ENCODE measurements at regions not wholly inside any gene's neighbourhood (a gene's known extent, or its start where the extent isn't known, plus 50 kb on each side); places are given as distances from the start of the nearest gene placed in this dataset.

- DNase-seq (ENCODE audit: low spot score), result no peak
- Histone ChIP-seq H3K4me3 (no peak overlapping the region), H3K36me3 (replicated peaks; ENCODE audit: insufficient read depth, low read depth) (no peaks in the 10 kb centered on the region), H4K20me1 (ENCODE audit: insufficient read depth, poor library complexity, severe bottlenecking) (no peaks in the 10 kb centered on the region), H2AFZ (no peak overlapping the region), H3K79me2 (no peaks in the 10 kb centered on the region), H3K4me1 (ENCODE audit: insufficient read depth) (no peaks in the 10 kb centered on the region), H3K9me2 (replicated peaks; ENCODE audit: insufficient read depth) (no peaks in the 10 kb centered on the region), H3K27ac (no peak overlapping the region), H3K27me3 (no peaks in the 10 kb centered on the region), H3K9me3 (ENCODE audit: low read depth) (no peaks in the 10 kb centered on the region), H3K4me2 (no peak overlapping the region)
- TF ChIP-seq EZH2phosphoT487 (IDR thresholded peaks at IDR 0.05; ENCODE audit: low read depth, severe bottlenecking, unreplicated experiment) (no peak), CTCF (IDR thresholded peaks at IDR 0.05; ENCODE audit: poor library complexity) (no peak), EZH2 (IDR thresholded peaks at IDR 0.05; ENCODE audit: borderline replicate concordance) (no peak)
- WGBS (ENCODE audit: low lambda C conversion rate, missing lambda C conversion rate), result 87% methylated on average over 1 of the region's 1 CpG
Observed at GRCh38 chr2:81299841-81300240, 995.3 kb upstream of the LRRTM1 start.

GRCh38 chr2:81290846-81291245 is 986.3 kb upstream of the LRRTM1 start:
- DNase-seq (ENCODE audit: low spot score), result no peak
- WGBS (ENCODE audit: low lambda C conversion rate, missing lambda C conversion rate), result 88% methylated on average over 3 of the region's 3 CpGs
- no peaks in the 10 kb centered on the region for H3K36me3 ChIP-seq (replicated peaks; ENCODE audit: insufficient read depth, low read depth)

GRCh38 chr2:81283081-81283480 is 978.5 kb upstream of the LRRTM1 start:
- Histone ChIP-seq H4K20me1 (ENCODE audit: insufficient read depth, poor library complexity, severe bottlenecking) (no peaks in the 10 kb centered on the region), H3K79me2 (no peaks in the 10 kb centered on the region), H3K4me1 (ENCODE audit: insufficient read depth) (no peaks in the 10 kb centered on the region), H3K36me3 (replicated peaks; ENCODE audit: insufficient read depth, low read depth) (no peaks in the 10 kb centered on the region), H3K9me3 (ENCODE audit: low read depth) (no peaks in the 10 kb centered on the region), H3K4me3 (no peak overlapping the region), H3K9me2 (replicated peaks; ENCODE audit: insufficient read depth) (no peaks in the 10 kb centered on the region), H3K4me2 (no peak overlapping the region), H3K27ac (no peak overlapping the region), H2AFZ (no peak overlapping the region), H3K27me3 (no peaks in the 10 kb centered on the region)
- DNase-seq (ENCODE audit: low spot score), result peak; percentile 18
- TF ChIP-seq EZH2phosphoT487 (IDR thresholded peaks at IDR 0.05; ENCODE audit: low read depth, severe bottlenecking, unreplicated experiment), result no peak
- TF ChIP-seq EZH2 (IDR thresholded peaks at IDR 0.05; ENCODE audit: borderline replicate concordance), result no peak
- no peak for TF ChIP-seq CTCF (IDR thresholded peaks at IDR 0.05; ENCODE audit: poor library complexity)
- 52% methylated on average over 2 of the region's 2 CpGs for WGBS (ENCODE audit: low lambda C conversion rate, missing lambda C conversion rate)

More at GRCh38 chr2:81290846-81291245, 986.3 kb upstream of the LRRTM1 start:
- no peak for TF ChIP-seq EZH2 (IDR thresholded peaks at IDR 0.05; ENCODE audit: borderline replicate concordance)
- TF ChIP-seq EZH2phosphoT487 (IDR thresholded peaks at IDR 0.05; ENCODE audit: low read depth, severe bottlenecking, unreplicated experiment), result no peak
- no peak for TF ChIP-seq CTCF (IDR thresholded peaks at IDR 0.05; ENCODE audit: poor library complexity)
- Histone ChIP-seq H3K4me3 (no peak overlapping the region), H3K4me2 (no peak overlapping the region), H4K20me1 (ENCODE audit: insufficient read depth, poor library complexity, severe bottlenecking) (no peaks in the 10 kb centered on the region), H3K9me3 (ENCODE audit: low read depth) (no peaks in the 10 kb centered on the region), H2AFZ (no peak overlapping the region), H3K4me1 (ENCODE audit: insufficient read depth) (no peaks in the 10 kb centered on the region), H3K27me3 (no peaks in the 10 kb centered on the region), H3K79me2 (no peaks in the 10 kb centered on the region), H3K9me2 (replicated peaks; ENCODE audit: insufficient read depth) (no peaks in the 10 kb centered on the region), H3K27ac (no peak overlapping the region)
